Gastroesophageal sphincter (tissue), 4 donors: ENCODE measurements at regions not wholly inside any gene's neighbourhood (a gene's known extent, or its start where the extent isn't known, plus 50 kb on each side); places are given as distances from the start of the nearest gene placed in this dataset.

Experiments
- ATAC-seq: fragments of 150-250 bp; one replicate; pipeline ENCODE4 v1.9.1; 2016; ENCODE audit warnings: mild to moderate bottlenecking, moderate library complexity
- H3K27ac ChIP-seq, 4 donors: fragments of 200-600 bp; sonication (generic) in 3 of 4; 1 replicate in 3 of 4; 2 replicates in 1 of 4; pipeline ENCODE4 v1.5.1; 2016 to 2019
- H3K27me3 ChIP-seq: fragments of 200-600 bp; sonication (generic); one replicate; pipeline ENCODE4 v1.5.1; 2019
- H3K36me3 ChIP-seq, 2 donors: fragments of 200-600 bp; sonication (generic); one replicate each; pipeline ENCODE4 v1.5.1; 2019; ENCODE audit warnings: control low read depth in 1 of 2
- H3K4me1 ChIP-seq, 3 donors: fragments of 200-600 bp; sonication (generic); 1 replicate in 2 of 3; 2 replicates in 1 of 3; pipeline ENCODE4 v1.5.1; 2016 to 2019; ENCODE audit warnings: control low read depth in 2 of 3
- H3K4me3 ChIP-seq, 2 donors: fragments of 200-600 bp; sonication (generic); one replicate each; pipeline ENCODE4 v1.5.1; 2019; ENCODE audit warnings: mild to moderate bottlenecking in 1 of 2, moderate library complexity in 1 of 2
- H3K9me3 ChIP-seq, 3 donors: fragments of 200-600 bp; sonication (generic); one replicate each; pipeline ENCODE4 v1.5.1; 2017 to 2019; ENCODE audit warnings: control low read depth in 2 of 3
- CTCF ChIP-seq, 4 experiments: fragments of 200-600 bp in 2 of 4; fragments of 450-650 bp in 2 of 4; sonication (generic) in 1 of 4; IDR thresholded peaks; one replicate each; pipeline ENCODE4 v1.5.1; 2017 to 2019; ENCODE audit warnings: antibody characterized with exemption in 4 of 4, mild to moderate bottlenecking in 2 of 4, moderate library complexity in 2 of 4
- EP300 ChIP-seq: sonication (generic); formaldehyde crosslinking; IDR thresholded peaks from one replicate; pipeline ENCODE4 v1.6.1; 2017; ENCODE audit warnings: antibody characterized with exemption, mild to moderate bottlenecking
- POLR2A ChIP-seq, 2 donors: fragments of 450-650 bp; IDR thresholded peaks; one replicate each; pipeline ENCODE4 v1.6.1; 2017; ENCODE audit warnings: antibody characterized with exemption in 2 of 2, mild to moderate bottlenecking in 2 of 2, moderate library complexity in 1 of 2
- POLR2AphosphoS5 ChIP-seq: sonication (generic); formaldehyde crosslinking; IDR thresholded peaks from one replicate; pipeline ENCODE4 v1.6.1; 2017; ENCODE audit warnings: antibody characterized with exemption
- WGBS, 2 donors: methylation state at CpG; one replicate each; pipeline ENCODE4 v1.1.5; 2018; ENCODE audit warnings: low coverage in 1 of 2; 5-methylcytosine and 5-hydroxymethylcytosine counted together

GRCh38 chr12:17084831-17085230 lies 478.9 kb upstream of the LMO3 start:
- no peak for ATAC-seq
- H3K9me3 ChIP-seq, result no peaks in the 10 kb centered on the region
- TF ChIP-seq EP300 (no peak), CTCF (IDR thresholded peaks at IDR 0.05) (no peak), POLR2AphosphoS5 (no peak), POLR2A (IDR thresholded peaks at IDR 0.05) (no peak)
- H3K4me1 ChIP-seq, result no peaks in the 10 kb centered on the region
- no peaks in the 10 kb centered on the region for H3K36me3 ChIP-seq
- no peaks in the 10 kb centered on the region for H3K27me3 ChIP-seq
- H3K27ac ChIP-seq, result no peak overlapping the region
- H3K4me3 ChIP-seq, result no peak overlapping the region

- TF ChIP-seq POLR2AphosphoS5 (no peak), CTCF (IDR thresholded peaks at IDR 0.05) (no peak), POLR2A (IDR thresholded peaks at IDR 0.05) (no peak), EP300 (no peak)
- ATAC-seq, result no peak
- no peak overlapping the region for H3K4me3 ChIP-seq
- no peaks in the 10 kb centered on the region for H3K27me3 ChIP-seq
- H3K36me3 ChIP-seq, result no peaks in the 10 kb centered on the region
- H3K4me1 ChIP-seq, result no peaks in the 10 kb centered on the region
- no peaks in the 10 kb centered on the region for H3K9me3 ChIP-seq
- H3K27ac ChIP-seq, result no peak overlapping the region
- 84 to 91% methylated on average over 4 of the region's 4 CpGs for WGBS, 2 donors
These were observed 473.4 kb upstream of the LMO3 start for GRCh38 chr12:17079251-17079909.

- Histone ChIP-seq H3K4me3 (no peak overlapping the region), H3K36me3 (no peaks in the 10 kb centered on the region), H3K27ac (no peak overlapping the region), H3K9me3 (no peaks in the 10 kb centered on the region), H3K27me3 (no peaks in the 10 kb centered on the region), H3K4me1 (no peaks in the 10 kb centered on the region)
- ATAC-seq, result no peak
- WGBS, 2 donors, result 83 to 89% methylated on average over 3 of the region's 3 CpGs
- TF ChIP-seq CTCF (IDR thresholded peaks at IDR 0.05) (no peak), POLR2AphosphoS5 (no peak), POLR2A (IDR thresholded peaks at IDR 0.05) (no peak), EP300 (no peak)
These were observed 471.6 kb upstream of the LMO3 start for GRCh38 chr12:17077594-17077993.

GRCh38 chr12:17076811-17077210 lies 470.8 kb upstream of the LMO3 start:
- Histone ChIP-seq H3K27me3 (no peaks in the 10 kb centered on the region), H3K4me3 (no peak overlapping the region), H3K9me3 (no peaks in the 10 kb centered on the region), H3K36me3 (no peaks in the 10 kb centered on the region), H3K27ac (no peak overlapping the region), H3K4me1 (no peaks in the 10 kb centered on the region)
- ATAC-seq, result no peak
- TF ChIP-seq POLR2A (IDR thresholded peaks at IDR 0.05) (no peak), POLR2AphosphoS5 (no peak), EP300 (no peak), CTCF (IDR thresholded peaks at IDR 0.05) (no peak)

- no peak overlapping the region for H3K4me3 ChIP-seq
- TF ChIP-seq POLR2AphosphoS5 (no peak), POLR2A (IDR thresholded peaks at IDR 0.05) (no peak), EP300 (no peak), CTCF (IDR thresholded peaks at IDR 0.05) (no peak)
- H3K27me3 ChIP-seq, result no peaks in the 10 kb centered on the region
- no peaks in the 10 kb centered on the region for H3K4me1 ChIP-seq
- no peak for ATAC-seq
- no peaks in the 10 kb centered on the region for H3K9me3 ChIP-seq
- H3K36me3 ChIP-seq, result no peaks in the 10 kb centered on the region
- no peak overlapping the region for H3K27ac ChIP-seq
- WGBS, 2 donors, result 69 to 70% methylated on average over 2 of the region's 2 CpGs
These were observed 470.2 kb upstream of the LMO3 start for GRCh38 chr12:17076028-17076744.
